Sigmoid colon (tissue), 6 donors: ENCODE measurements at regions not wholly inside any gene's neighbourhood (a gene's known extent, or its start where the extent isn't known, plus 50 kb on each side); places are given as distances from the start of the nearest gene placed in this dataset.

ENCODE experiments used
- DNase-seq: peaks from one replicate; pipeline ENCODE4 v3.0.0-alpha.2; 2019
- H3K27ac ChIP-seq, 4 donors: fragments of 200-600 bp; sonication (generic); one replicate each; pipeline ENCODE4 v1.5.1; 2016 to 2019; ENCODE audit warnings: mild to moderate bottlenecking in 1 of 4
- H3K27me3 ChIP-seq, 3 donors: fragments of 200-600 bp; sonication (generic); one replicate each; pipeline ENCODE4 v1.5.1; 2019; ENCODE audit warnings: mild to moderate bottlenecking in 1 of 3
- H3K36me3 ChIP-seq, 4 donors: fragments of 200-600 bp; sonication (generic); one replicate each; pipeline ENCODE4 v1.5.1; 2016 to 2019
- H3K4me1 ChIP-seq, 4 donors: fragments of 200-600 bp; sonication (generic); one replicate each; pipeline ENCODE4 v1.5.1; 2017 to 2019
- H3K4me3 ChIP-seq, 4 donors: fragments of 200-600 bp; sonication (generic); one replicate each; pipeline ENCODE4 v1.5.1; 2017 to 2019; ENCODE audit warnings: mild to moderate bottlenecking in 2 of 4, moderate library complexity in 1 of 4
- H3K9me3 ChIP-seq, 4 donors: fragments of 200-600 bp in 3 of 4; sonication (generic) in 3 of 4; one replicate each; pipeline versions ENCODE4 v1.5.1 to v1.6.1; 2013 to 2019
- CTCF ChIP-seq, 4 experiments: fragments of 450-650 bp in 3 of 4; fragments of 200-600 bp in 1 of 4; IDR thresholded peaks; one replicate each; pipeline ENCODE4 v1.5.1; 2016 to 2019; ENCODE audit warnings: antibody characterized with exemption in 4 of 4, mild to moderate bottlenecking in 3 of 4, moderate library complexity in 2 of 4
- EP300 ChIP-seq, 4 donors: sonication (generic); formaldehyde crosslinking; IDR thresholded peaks; one replicate each; pipeline ENCODE4 v1.6.1; 2017; ENCODE audit warnings: antibody characterized with exemption in 4 of 4
- POLR2A ChIP-seq, 2 donors: fragments of 450-650 bp; IDR thresholded peaks; one replicate each; pipeline ENCODE4 v1.6.1; 2016; ENCODE audit warnings: antibody characterized with exemption in 2 of 2, mild to moderate bottlenecking in 2 of 2, moderate library complexity in 2 of 2
- POLR2AphosphoS5 ChIP-seq, 4 donors: sonication (generic); formaldehyde crosslinking; IDR thresholded peaks; one replicate each; pipeline ENCODE4 v1.6.1; 2017; ENCODE audit warnings: antibody characterized with exemption in 4 of 4
- WGBS, 2 donors: extraction: QIAGEN DNeasy Blood & Tissue Kit; methylation state at CpG; one replicate each; pipeline ENCODE4 v1.1.7; 2013; 5-methylcytosine and 5-hydroxymethylcytosine counted together
- intact Hi-C: fragments of 100-400 bp; cut with DNase I; formaldehyde crosslinking; loops from one replicate; pipeline ENCODE4 v1.15.1; 2023
- donor health status: healthy with polysubstance abuse.
- donor health status: healthy.

DNA sequence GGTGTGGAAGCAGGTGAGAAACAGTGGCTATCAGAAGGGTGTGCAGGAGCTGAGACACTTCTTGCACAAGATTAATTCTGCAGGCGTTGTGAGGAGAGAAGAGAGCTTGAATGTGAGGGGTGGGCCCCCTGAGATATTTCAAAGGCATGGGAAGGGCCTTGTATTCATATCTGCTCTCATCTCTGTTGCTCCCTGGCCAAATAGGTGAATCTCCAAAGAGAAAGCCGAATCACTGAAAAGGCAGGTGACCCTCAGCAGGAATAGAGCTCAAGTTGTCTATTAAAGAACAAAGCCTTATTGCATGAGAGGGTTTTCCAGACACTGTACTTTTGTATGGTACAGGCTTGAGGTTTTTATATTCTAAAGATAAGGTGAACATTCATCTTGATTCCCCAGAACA, 373.1 kb downstream of the TMEM114 start:
- peaks cover 0 to 4% (median 0%) of the 10 kb centered on the region in 3 donors for H3K27me3 ChIP-seq
- 73 to 74% methylated on average over 2 of the region's 2 CpGs for WGBS, 2 donors
- TF ChIP-seq POLR2A (IDR thresholded peaks at IDR 0.05) = no peak
- TF ChIP-seq EP300 (IDR thresholded peaks at IDR 0.05) = no peak
- TF ChIP-seq CTCF (IDR thresholded peaks at IDR 0.05) = no peak
- H3K9me3 ChIP-seq = no peaks in the 10 kb centered on the region
- no peak overlapping the region for H3K27ac ChIP-seq
- H3K4me3 ChIP-seq = no peak overlapping the region
- H3K36me3 ChIP-seq = no peaks in the 10 kb centered on the region
- no peaks in the 10 kb centered on the region for H3K4me1 ChIP-seq
- intact Hi-C loops = no loop called here
- no peak for DNase-seq

DNA sequence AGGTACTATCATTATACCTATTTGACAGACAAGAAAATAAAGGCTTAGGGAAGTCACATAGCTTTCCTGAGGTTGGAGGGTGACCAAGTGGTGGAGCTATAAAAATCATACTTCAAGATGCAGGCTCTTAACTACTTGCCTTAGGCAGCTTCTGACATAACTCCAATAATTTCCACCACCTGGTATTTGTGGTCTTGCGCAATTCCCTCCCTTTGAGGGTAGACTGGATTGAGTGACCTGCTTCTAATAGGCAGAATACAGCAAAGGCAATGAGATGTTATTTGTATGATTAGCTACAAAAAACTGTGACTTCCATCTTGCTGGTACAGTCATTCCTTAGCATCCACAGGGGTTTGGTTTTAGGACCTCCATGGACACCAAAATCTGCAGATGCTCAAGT, 385.5 kb downstream of the TMEM114 start:
- Histone ChIP-seq H3K27ac (no peak overlapping the region), H3K27me3 (no peaks in the 10 kb centered on the region), H3K4me3 (no peak overlapping the region), H3K4me1 (no peaks in the 10 kb centered on the region), H3K9me3 (no peaks in the 10 kb centered on the region), H3K36me3 (no peaks in the 10 kb centered on the region)
- no peak for TF ChIP-seq EP300 (IDR thresholded peaks at IDR 0.05)
- TF ChIP-seq CTCF (IDR thresholded peaks at IDR 0.05) = no peak
- TF ChIP-seq POLR2A (IDR thresholded peaks at IDR 0.05) = no peak
- no peak for TF ChIP-seq POLR2AphosphoS5 (IDR thresholded peaks at IDR 0.05)
- 96% methylated on average over 1 of the region's 1 CpG for WGBS, 2 donors
- no peak for DNase-seq
- intact Hi-C loops = no loop called here

GRCh38 chr16:8204096-8204495, 386.2 kb downstream of the TMEM114 start:
- Histone ChIP-seq H3K27ac (no peak overlapping the region), H3K4me1 (no peaks in the 10 kb centered on the region), H3K9me3 (no peaks in the 10 kb centered on the region), H3K27me3 (no peaks in the 10 kb centered on the region), H3K36me3 (no peaks in the 10 kb centered on the region), H3K4me3 (no peak overlapping the region)
- intact Hi-C loops = no loop called here
- 80 to 89% methylated on average over 4 of the region's 4 CpGs for WGBS, 2 donors
- TF ChIP-seq POLR2A (IDR thresholded peaks at IDR 0.05) (no peak), CTCF (IDR thresholded peaks at IDR 0.05) (no peak), EP300 (IDR thresholded peaks at IDR 0.05) (no peak), POLR2AphosphoS5 (IDR thresholded peaks at IDR 0.05) (no peak)
- DNase-seq = no peak

DNA sequence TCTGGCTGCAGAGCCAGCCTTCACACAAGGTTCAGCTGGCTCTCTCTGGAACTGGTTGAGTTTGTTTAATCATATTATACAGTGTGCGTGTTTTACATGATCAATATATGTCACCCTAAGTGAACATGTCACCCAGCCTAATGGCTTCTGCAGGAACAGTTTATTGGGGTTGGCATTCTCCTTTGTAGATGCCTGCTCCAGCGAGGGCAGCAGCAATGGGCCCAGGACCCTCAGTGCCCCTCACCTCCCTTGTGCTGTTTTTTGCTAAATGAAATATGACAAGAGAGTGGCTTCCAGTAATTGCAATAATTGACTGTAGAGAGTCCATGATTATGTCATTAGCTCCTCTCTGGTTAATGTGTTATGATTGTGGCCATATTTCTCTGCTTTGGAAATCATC, 387.2 kb downstream of the TMEM114 start:
- H3K9me3 ChIP-seq = no peaks in the 10 kb centered on the region
- no peak for DNase-seq
- H3K36me3 ChIP-seq = no peaks in the 10 kb centered on the region
- 88 to 89% methylated on average over 2 of the region's 2 CpGs for WGBS, 2 donors
- H3K4me3 ChIP-seq = no peak overlapping the region
- no peaks in the 10 kb centered on the region for H3K4me1 ChIP-seq
- TF ChIP-seq POLR2AphosphoS5 (IDR thresholded peaks at IDR 0.05) = no peak
- no peak for TF ChIP-seq EP300 (IDR thresholded peaks at IDR 0.05)
- TF ChIP-seq POLR2A (IDR thresholded peaks at IDR 0.05) = no peak
- H3K27me3 ChIP-seq = no peaks in the 10 kb centered on the region
- H3K27ac ChIP-seq = no peak overlapping the region
- intact Hi-C loops = no loop called here

DNA sequence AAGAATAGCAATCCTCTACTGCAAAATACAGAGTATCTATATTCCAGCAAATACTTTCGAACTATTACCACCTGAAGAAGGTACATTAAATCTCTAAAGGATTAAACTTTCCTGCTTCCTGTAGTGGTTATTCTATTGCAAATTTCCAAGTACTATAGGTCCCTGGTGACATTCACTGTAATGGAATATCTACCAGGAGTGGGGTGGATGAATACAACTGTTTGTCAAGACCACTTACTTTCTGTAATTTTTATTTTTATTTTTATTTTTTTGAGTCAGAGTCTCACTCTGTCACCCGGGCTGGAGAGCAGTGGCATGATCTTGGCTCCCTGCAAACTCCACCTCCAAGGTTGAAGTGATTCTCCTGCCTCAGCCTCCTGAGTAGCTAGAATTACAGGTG, 389.5 kb downstream of the TMEM114 start:
- Histone ChIP-seq H3K9me3 (no peaks in the 10 kb centered on the region), H3K27ac (no peak overlapping the region), H3K4me1 (no peaks in the 10 kb centered on the region), H3K27me3 (no peaks in the 10 kb centered on the region), H3K36me3 (no peaks in the 10 kb centered on the region), H3K4me3 (no peak overlapping the region)
- intact Hi-C loops = no loop called here
- DNase-seq = no peak
- TF ChIP-seq CTCF (IDR thresholded peaks at IDR 0.05) (no peak), POLR2A (IDR thresholded peaks at IDR 0.05) (no peak), POLR2AphosphoS5 (IDR thresholded peaks at IDR 0.05) (no peak)
- WGBS, 2 donors = 85% methylated on average over 2 of the region's 2 CpGs
